Natural killer cell (primary cell): ENCODE measurements at regions not wholly inside any gene's neighbourhood (a gene's known extent, or its start where the extent isn't known, plus 50 kb on each side); places are given as distances from the start of the nearest gene placed in this dataset.

Source experiments
- ATAC-seq, 3 donors: fragments of 150-1000 bp in 2 of 3; fragments of 200-7000 bp in 1 of 3; cut with Tn5 transposase; 1 replicate in 1 of 3; 2 replicates in 2 of 3; pipeline ENCODE4 v1.10.0; 2021; ENCODE audit warnings: mild to moderate bottlenecking in 2 of 3, moderate library complexity in 2 of 3
- DNase-seq, 2 donors: peaks; one replicate each; pipeline versions ENCODE4 v3.0.0 to v3.0.0-alpha.2; 2013 to 2021; ENCODE audit warnings: mixed read lengths in 1 of 2
- H3K27ac ChIP-seq: one replicate; pipeline ENCODE4 v1.5.1; 2013; ENCODE audit warnings: mild to moderate bottlenecking, low read length
- H3K27me3 ChIP-seq: one replicate; pipeline ENCODE4 v1.6.1; 2013; ENCODE audit warnings: low read length; ENCODE audit not compliant: control insufficient read depth, insufficient read depth
- H3K36me3 ChIP-seq: one replicate; pipeline ENCODE4 v1.6.1; 2013; ENCODE audit warnings: low read length; ENCODE audit not compliant: control insufficient read depth, insufficient read depth
- H3K4me1 ChIP-seq: one replicate; pipeline ENCODE4 v1.6.1; 2013; ENCODE audit warnings: low read length; ENCODE audit not compliant: control insufficient read depth, insufficient read depth
- H3K4me3 ChIP-seq: one replicate; pipeline ENCODE4 v1.5.1; 2013; ENCODE audit warnings: low read length
- H3K9me3 ChIP-seq: one replicate; pipeline ENCODE4 v1.6.1; 2013; ENCODE audit warnings: low read length; ENCODE audit not compliant: control insufficient read depth, insufficient read depth
- H3K27ac Mint-ChIP-seq, 2 donors: one replicate each; pipeline ENCODE4 v1.8.0; 2022; ENCODE audit warnings: mild to moderate bottlenecking in 2 of 2, mixed read lengths in 2 of 2, moderate library complexity in 1 of 2
- H3K27me3 Mint-ChIP-seq, 2 donors: one replicate each; pipeline ENCODE4 v1.8.0; 2022; ENCODE audit warnings: low read depth in 2 of 2, mixed read lengths in 2 of 2
- H3K36me3 Mint-ChIP-seq: one replicate; pipeline ENCODE4 v1.8.0; 2022; ENCODE audit warnings: mixed read lengths
- H3K4me1 Mint-ChIP-seq, 2 donors: one replicate each; pipeline ENCODE4 v1.8.0; 2022; ENCODE audit warnings: mixed read lengths in 2 of 2
- H3K4me3 Mint-ChIP-seq: one replicate; pipeline ENCODE4 v1.8.0; 2022; ENCODE audit warnings: mild to moderate bottlenecking, moderate library complexity, mixed read lengths
- H3K9me3 Mint-ChIP-seq, 2 donors: one replicate each; pipeline ENCODE4 v1.8.0; 2022; ENCODE audit warnings: mixed read lengths in 2 of 2
- WGBS: methylation state at CpG from one replicate; pipeline ENCODE4 v1.1.7; 2013; ENCODE audit warnings: missing lambda C conversion rate; ENCODE audit not compliant: insufficient coverage; 5-methylcytosine and 5-hydroxymethylcytosine counted together
- intact Hi-C: fragments of 100-400 bp; cut with micrococcal nuclease; formaldehyde crosslinking; loops from one replicate; pipeline ENCODE4 v1.14.2; 2022
- TF ChIP-seq, protein P1 (sequence below): fragments of 200-600 bp; IDR thresholded peaks from one replicate; pipeline ENCODE4 v1.8.0; 2022; ENCODE audit warnings: antibody characterized with exemption

DNA sequence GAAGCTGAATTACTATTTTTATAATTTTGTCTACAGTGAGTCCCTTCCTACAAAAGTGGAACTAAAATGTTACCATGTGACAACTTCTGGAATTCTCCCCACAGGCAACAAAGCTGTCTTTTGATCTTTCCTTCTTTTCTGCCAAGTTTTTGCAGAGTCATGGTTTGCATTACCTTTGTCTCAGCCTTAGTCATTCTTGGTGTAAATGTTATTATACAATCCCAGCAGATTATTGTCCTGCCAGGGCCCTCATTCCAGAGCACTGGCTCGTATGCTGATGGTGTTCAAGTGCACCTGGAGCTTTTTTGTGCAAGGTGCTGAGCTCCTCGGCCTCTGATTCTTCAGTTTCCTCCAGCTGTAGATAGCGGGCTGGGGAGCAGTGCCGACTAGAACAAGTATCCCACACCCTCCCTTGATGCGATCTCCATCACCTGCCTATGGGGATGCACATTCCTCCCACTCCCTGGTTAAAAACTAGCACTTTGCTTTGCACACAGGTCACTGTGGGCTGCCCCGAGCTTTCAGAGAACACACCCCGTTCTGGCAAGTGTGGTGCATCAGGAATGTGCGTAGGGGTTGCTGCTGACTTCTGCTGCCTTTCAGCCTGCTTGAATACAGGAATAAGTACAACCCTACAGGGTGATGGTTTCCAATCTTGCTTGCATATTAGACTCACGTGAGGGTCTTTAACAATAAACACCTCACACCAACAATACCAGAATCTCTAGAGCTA is 263.6 kb downstream of the RNF144A start:
- ATAC-seq: no peak
- WGBS: 72% methylated on average over 9 of the region's 9 CpGs
- H3K27me3 Mint-ChIP-seq: peaks cover 0 to 11% of the 10 kb centered on the region in 2 donors
- intact Hi-C loops: no loop called here
- no peak for DNase-seq
- H3K9me3 ChIP-seq: no peaks in the 10 kb centered on the region
- no peaks in the 10 kb centered on the region for H3K4me1 ChIP-seq
- no peaks in the 10 kb centered on the region for H3K4me1 Mint-ChIP-seq
- no peaks in the 10 kb centered on the region for H3K36me3 ChIP-seq
- H3K4me3 Mint-ChIP-seq: no peak overlapping the region
- no peak overlapping the region for H3K27ac Mint-ChIP-seq
- TF ChIP-seq, protein P1, sequence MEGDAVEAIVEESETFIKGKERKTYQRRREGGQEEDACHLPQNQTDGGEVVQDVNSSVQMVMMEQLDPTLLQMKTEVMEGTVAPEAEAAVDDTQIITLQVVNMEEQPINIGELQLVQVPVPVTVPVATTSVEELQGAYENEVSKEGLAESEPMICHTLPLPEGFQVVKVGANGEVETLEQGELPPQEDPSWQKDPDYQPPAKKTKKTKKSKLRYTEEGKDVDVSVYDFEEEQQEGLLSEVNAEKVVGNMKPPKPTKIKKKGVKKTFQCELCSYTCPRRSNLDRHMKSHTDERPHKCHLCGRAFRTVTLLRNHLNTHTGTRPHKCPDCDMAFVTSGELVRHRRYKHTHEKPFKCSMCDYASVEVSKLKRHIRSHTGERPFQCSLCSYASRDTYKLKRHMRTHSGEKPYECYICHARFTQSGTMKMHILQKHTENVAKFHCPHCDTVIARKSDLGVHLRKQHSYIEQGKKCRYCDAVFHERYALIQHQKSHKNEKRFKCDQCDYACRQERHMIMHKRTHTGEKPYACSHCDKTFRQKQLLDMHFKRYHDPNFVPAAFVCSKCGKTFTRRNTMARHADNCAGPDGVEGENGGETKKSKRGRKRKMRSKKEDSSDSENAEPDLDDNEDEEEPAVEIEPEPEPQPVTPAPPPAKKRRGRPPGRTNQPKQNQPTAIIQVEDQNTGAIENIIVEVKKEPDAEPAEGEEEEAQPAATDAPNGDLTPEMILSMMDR: no peak
- no peaks in the 10 kb centered on the region for H3K9me3 Mint-ChIP-seq
- no peaks in the 10 kb centered on the region for H3K27me3 ChIP-seq
- no peaks in the 10 kb centered on the region for H3K36me3 Mint-ChIP-seq
- H3K4me3 ChIP-seq: no peak overlapping the region
- H3K27ac ChIP-seq: no peak overlapping the region

DNA sequence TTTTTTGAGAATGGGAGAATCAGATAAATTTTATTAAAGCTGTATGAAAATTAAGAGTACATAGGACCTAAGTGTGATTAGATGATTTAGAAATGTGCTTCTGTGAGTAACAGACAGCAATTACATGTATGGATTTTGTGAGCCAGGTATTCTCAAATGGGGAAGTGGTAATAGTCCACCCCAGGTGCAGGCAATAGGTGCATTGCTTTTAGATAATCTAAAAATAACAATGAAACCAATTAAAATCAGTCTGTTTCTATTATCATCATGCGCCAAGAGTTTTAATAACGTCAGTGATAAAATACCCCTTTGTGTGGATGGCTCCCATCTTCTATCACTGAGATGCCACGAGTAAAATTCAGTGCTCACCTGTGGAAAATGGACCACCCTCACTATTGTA is 265.3 kb downstream of the RNF144A start:
- H3K36me3 Mint-ChIP-seq: no peaks in the 10 kb centered on the region
- Histone ChIP-seq H3K27me3 (no peaks in the 10 kb centered on the region), H3K36me3 (no peaks in the 10 kb centered on the region), H3K4me1 (no peaks in the 10 kb centered on the region), H3K27ac (no peak overlapping the region), H3K4me3 (no peak overlapping the region), H3K9me3 (no peaks in the 10 kb centered on the region)
- WGBS: 80% methylated on average over 3 of the region's 3 CpGs
- H3K9me3 Mint-ChIP-seq: no peaks in the 10 kb centered on the region
- peaks cover 3 to 19% of the 10 kb centered on the region in 2 donors for H3K27me3 Mint-ChIP-seq
- DNase-seq (no peak), ATAC-seq (no peak)
- H3K4me1 Mint-ChIP-seq: no peaks in the 10 kb centered on the region
- no peak overlapping the region for H3K27ac Mint-ChIP-seq
- H3K4me3 Mint-ChIP-seq: no peak overlapping the region
- TF ChIP-seq, protein P1: no peak
- intact Hi-C loops: no loop called here

DNA sequence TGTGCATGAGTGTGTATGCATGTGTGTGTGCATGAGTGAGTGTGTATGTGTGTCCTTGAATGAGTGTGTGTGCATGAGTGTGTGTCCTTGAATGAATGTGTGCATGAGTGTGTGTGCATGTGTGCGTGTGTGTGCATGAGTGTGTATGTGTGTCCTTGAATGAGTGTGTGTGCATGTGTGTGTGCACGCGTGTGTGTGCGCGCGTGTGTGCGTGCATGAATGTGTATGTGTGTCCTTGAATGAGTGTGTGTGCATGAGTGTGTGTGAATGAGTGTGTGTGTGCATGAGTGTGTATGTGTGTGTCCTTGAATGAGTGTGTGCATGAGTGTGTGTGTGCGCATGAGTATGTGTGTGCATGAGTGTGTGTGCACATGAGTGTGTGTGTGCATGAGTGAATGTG is 271.9 kb downstream of the RNF144A start:
- H3K27me3 ChIP-seq: no peaks in the 10 kb centered on the region
- WGBS: 72% methylated on average over 8 of the region's 8 CpGs
- TF ChIP-seq, protein P1: no peak
- H3K9me3 ChIP-seq: no peaks in the 10 kb centered on the region
- no peak overlapping the region for H3K27ac ChIP-seq
- Mint-ChIP-seq H3K4me3 (no peak overlapping the region), H3K27ac (no peak overlapping the region), H3K27me3 (peaks cover 6 to 8% of the 10 kb centered on the region in 2 donors), H3K4me1 (no peaks in the 10 kb centered on the region), H3K36me3 (no peaks in the 10 kb centered on the region), H3K9me3 (no peaks in the 10 kb centered on the region)
- ATAC-seq: no peak
- H3K4me1 ChIP-seq: no peaks in the 10 kb centered on the region
- no peaks in the 10 kb centered on the region for H3K36me3 ChIP-seq
- no peak overlapping the region for H3K4me3 ChIP-seq
- intact Hi-C loops: no loop called here
- no peak for DNase-seq
